HG03439 (cell line): ENCODE measurements at regions not wholly inside any gene's neighbourhood (a gene's known extent, or its start where the extent isn't known, plus 50 kb on each side); places are given as distances from the start of the nearest gene placed in this dataset.

Source experiments
- ATAC-seq: cut with Tn5 transposase; IDR thresholded peaks from one replicate; pipeline ENCODE4 v1.9.1; 2021; ENCODE audit warnings: mild to moderate bottlenecking, moderate library complexity; ENCODE audit not compliant: unreplicated experiment

DNA sequence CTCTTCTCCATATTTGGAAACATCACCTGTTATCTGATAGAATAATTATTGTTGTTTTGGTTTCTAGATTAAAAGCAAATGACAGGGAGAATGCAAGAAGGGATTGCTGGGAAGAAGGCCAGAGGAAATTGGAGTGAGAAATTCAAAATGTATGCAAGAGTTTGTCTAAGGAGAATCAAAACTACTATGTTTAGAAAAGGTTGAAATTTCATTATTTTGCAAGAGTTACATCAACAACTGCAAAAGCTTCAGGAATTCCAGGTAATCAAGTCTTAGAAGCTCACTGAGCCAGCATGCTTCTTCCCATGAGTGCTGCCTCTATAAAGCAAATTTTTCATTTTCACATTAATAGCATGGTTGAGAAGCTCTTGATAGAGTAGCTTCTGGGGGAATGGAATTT lies 177.2 kb upstream of the GBE1 start:
- no peak for ATAC-seq

GRCh38 chr3:81936817-81937216 lies 175.4 kb upstream of the GBE1 start:
- ATAC-seq, result no peak

GRCh38 chr3:81932681-81933080 lies 171.2 kb upstream of the GBE1 start:
- ATAC-seq, result no peak

DNA sequence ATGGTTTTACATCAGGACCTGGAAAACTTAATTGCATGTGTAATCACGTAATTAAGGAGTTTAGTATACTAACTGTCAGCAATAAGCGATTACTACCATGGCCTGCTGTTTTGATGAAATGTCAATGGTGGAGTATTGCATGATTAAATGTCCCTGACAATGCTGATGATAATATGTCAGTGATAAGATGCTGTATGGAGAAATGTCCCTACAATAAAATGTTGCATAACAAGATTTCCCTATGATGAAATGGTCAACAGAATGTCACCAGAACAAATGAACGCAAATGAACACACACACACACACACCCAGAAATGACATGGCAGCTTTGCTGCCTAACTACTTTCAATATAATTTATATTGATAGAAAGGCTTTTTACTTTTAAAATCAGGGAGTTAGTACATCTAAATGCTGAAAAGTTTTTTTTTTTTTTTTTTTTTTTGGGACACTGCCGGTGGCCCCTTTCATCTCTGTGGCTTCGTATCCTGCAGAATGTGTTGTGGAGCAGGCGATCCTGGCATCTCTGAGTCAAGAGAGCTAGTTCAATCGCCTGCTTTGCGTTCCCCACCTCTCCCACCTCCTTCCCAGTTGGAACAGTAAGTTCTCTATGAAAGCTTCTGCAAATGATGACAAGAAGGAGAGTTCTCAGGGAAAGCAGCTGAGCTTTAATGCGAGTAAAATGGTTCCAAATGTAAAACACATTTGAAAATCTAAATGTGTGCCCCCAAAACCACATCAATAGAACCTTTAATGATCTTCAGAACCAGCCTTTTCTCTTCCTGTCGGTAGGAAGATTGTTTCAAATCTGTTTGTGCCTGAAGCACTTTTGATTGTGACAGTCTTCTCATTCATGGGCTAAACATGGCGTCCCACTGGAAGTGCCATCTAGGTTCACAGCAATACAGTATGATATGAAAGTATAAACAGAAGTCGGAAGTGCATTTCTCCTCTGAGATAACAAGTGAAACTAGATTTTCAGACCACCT lies 170.1 kb upstream of the GBE1 start:
- ATAC-seq, result no peak

DNA sequence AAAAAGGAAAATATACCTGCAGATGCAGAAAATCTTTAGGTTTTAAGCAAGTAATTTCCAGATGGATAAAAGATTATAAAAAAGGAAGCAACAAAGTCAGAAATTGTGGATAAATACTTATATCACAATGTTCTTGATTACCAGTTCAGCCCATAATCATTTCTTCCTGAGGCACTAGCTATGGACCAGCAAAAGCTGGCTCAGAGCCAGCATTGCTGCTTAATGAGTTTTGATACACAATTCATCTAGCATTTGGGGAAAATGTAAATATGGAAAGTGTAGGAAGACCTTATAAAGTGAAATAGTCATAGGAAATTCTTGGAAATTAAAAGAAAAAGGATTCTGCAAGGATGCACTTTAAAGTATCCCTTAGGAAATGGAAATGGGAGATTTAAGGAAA lies 168.3 kb upstream of the GBE1 start:
- ATAC-seq, result no peak

DNA sequence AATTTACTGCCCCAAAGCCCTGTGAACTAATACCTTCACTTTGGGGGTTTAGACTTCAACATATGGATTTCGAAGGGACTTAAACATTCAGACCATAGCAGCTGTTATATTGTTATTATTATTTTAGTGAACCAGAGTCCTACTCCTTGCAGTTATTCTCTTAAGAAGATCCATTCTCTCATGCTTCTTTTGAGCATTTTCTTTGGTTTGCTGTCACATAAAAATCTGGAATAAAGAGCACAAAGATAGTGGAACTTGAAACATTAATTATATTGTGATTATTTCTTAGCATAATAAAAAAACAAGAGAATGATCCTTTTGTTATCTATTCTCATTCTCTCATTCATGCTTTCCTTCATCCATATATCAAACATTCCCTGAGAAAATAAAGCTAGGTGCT lies 166.4 kb upstream of the GBE1 start:
- ATAC-seq, result no peak

DNA sequence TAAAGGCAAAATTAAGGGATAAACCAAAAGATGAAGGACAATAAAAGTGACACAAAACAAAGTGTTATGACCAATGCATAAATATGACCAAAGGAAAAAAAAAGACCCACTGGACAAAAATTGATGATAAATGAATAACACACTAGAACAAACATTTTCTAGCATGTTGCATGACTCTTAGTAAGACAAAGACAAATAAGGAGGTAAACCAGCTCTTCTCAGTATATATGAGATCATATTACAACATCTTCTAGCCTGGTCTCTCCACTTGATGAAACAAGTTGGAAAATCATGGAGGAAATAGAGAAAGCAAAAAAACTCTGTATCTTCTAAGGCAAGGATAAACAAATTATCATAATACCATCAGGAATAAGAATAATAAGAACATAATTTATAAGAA lies 163.9 kb upstream of the GBE1 start:
- no peak for ATAC-seq

DNA sequence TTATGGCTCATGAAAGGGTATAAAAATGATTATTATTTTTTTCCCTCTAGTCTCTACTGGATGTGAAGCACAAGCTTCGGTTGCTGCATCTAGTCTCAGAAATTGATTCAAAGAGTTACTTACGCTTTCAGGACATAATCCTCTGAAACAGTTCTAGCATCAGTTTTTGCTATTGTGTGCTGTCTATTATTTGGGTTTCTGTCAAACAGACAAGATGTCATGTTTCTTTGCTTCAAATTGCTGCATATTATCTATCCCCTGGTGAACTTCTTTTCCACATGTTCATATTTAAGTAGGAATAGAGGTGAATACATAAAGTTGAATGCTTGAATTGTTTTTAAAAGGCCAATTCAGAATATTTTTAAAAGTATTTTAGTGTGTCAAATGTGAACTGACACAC lies 161.6 kb upstream of the GBE1 start:
- no peak for ATAC-seq

GRCh38 chr3:81922404-81922803 lies 161.0 kb upstream of the GBE1 start:
- ATAC-seq, result no peak

GRCh38 chr3:81920816-81921215 lies 159.4 kb upstream of the GBE1 start:
- no peak for ATAC-seq

GRCh38 chr3:81916890-81917289 lies 155.4 kb upstream of the GBE1 start:
- no peak for ATAC-seq

DNA sequence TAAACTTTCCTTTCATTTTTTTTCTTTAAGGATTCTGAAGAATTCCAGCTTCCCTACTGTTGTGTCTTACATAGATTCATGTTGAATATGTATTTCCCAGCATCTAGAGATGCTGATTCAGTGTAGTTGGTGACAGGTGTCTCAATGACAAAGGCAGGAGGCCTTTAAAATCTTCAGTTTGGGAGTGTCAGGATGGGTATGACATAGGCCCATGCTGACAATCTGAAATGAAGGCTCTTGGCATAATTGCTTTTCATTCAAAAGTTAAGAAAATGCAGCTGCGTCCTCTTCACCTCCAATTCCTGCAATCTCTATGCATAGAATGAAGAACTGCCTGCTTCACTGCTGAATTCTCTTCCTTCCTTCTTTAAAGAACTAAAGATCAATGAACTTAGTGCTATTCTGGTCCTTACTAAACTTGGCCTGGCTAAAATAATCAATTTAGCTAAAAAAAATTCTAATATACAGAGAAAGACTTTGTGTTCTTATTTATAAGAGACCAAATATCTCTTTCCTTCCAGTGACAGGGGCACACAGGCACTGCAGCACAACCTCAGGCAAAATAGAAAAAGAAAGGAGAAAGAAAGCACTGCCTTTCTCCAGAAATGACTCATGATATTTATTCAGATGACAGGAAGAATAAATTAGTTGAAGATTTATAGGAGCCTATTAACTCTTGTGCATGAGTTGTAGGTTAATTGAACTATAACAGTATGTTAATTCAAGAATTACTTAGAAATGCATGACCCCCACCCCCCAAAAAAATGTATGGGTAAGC lies 152.6 kb upstream of the GBE1 start:
- ATAC-seq, result no peak

DNA sequence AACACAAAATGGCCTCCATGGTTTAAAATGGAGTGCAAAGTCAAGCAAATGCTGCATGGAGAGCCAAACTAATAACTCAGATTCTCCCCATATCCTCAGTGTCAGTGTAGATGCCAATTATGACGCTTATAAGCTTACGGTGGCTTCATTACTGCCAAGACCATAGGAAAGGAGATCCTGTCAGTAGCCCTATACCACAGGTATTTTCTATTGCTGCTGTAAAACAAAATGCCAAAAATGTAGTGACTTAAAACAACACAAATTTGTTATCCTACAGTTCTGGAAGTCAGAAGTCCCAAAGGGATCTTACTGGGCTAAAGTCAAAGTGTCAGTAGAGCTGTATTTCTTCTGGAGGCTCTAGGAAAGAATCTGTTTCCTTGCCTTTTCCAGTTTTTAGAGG lies 149.8 kb upstream of the GBE1 start:
- ATAC-seq, result no peak

DNA sequence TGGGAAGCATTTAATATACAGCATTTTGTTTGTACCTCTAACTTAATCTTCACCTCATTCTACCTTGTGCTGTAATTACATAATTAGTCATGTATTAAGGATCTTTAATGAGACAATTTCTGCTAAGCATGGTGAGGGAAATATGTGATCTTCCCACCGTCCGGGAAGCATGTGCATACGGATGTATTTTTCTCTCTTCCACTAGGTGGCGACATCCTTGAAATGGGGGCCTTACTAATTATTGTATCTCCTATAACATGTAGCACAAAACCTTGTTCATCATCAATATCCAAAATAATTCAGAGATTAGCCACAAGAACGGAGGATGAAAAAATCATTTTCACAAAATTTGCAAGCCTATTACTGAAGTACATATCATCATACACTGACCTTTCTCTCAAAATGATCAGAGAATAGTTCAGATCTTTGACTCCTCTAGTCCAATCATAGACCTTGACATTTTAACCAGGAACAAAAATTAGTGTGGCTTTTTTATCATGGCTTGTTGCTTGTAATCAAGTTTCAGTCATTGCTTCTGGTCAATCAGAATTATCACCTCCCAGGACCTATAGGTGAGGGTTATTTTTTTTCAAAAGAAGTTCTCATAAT lies 148.9 kb upstream of the GBE1 start:
- ATAC-seq, result peak; percentile 66

GRCh38 chr3:81909796-81910195 lies 148.4 kb upstream of the GBE1 start:
- no peak for ATAC-seq

- no peak for ATAC-seq
Measured at GRCh38 chr3:81908561-81908960, 147.1 kb upstream of the GBE1 start.

- ATAC-seq, result no peak
Measured at GRCh38 chr3:81898336-81898735, 136.9 kb upstream of the GBE1 start.

DNA sequence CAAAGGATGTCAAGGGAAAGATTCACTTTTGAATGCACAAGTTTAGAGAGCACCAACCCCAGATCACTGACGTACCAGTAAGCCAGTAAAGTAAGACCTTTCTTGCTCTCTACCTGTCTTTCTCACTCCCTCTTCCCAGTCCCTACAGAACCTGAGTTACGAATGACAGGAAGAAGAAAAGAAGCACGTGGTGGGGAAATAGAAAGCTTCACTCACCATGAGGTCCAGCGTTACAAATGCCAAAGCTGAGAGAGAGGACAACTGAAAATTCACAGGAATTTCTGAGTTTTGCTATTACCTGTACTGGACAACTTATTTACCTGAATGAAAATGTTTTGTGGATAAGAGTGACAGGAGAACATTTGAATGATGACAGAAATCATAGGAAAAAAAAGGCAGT lies 133.2 kb upstream of the GBE1 start:
- ATAC-seq, result no peak

GRCh38 chr3:81891055-81891895 lies 129.8 kb upstream of the GBE1 start:
- no peak for ATAC-seq

GRCh38 chr3:81888914-81889557 lies 127.6 kb upstream of the GBE1 start:
- no peak for ATAC-seq
